ENCODE measurements at regions not wholly inside any gene's neighbourhood (a gene's known extent, or its start where the extent isn't known, plus 50 kb on each side); places are given as distances from the start of the nearest gene placed in this dataset.
A peak's percentile ranks its signal among the peaks of the same experiment; 100 is the strongest.
"Not testable (repeated sequence)": the region's sequence is repeated elsewhere in the genome, so short reads cannot be mapped to it uniquely, and the experiment has no call there.

GRCh38 chr6:9057937-9058336, 622.6 kb upstream of the SLC35B3 start:
- DNase-seq, result peak; percentile 23

GRCh38 chr6:9056556-9056955, 621.2 kb upstream of the SLC35B3 start:
- no peak for DNase-seq

GRCh38 chr6:9044426-9044825, 609.1 kb upstream of the SLC35B3 start:
- DNase-seq, result peak; percentile 38

GRCh38 chr6:9040718-9041117, 605.4 kb upstream of the SLC35B3 start:
- DNase-seq, result no peak

GRCh38 chr6:9039258-9039657, 603.9 kb upstream of the SLC35B3 start:
- peak; percentile 40 for DNase-seq

GRCh38 chr6:9028086-9028485, 592.7 kb upstream of the SLC35B3 start:
- DNase-seq, result no peak

GRCh38 chr6:9025796-9026394, 590.5 kb upstream of the SLC35B3 start:
- peak; percentile 26 for DNase-seq

GRCh38 chr6:9025228-9025627, 589.9 kb upstream of the SLC35B3 start:
- no peak for DNase-seq

GRCh38 chr6:9024246-9024645, 588.9 kb upstream of the SLC35B3 start:
- not testable (repeated sequence) for DNase-seq

GRCh38 chr6:9020001-9020400, 584.7 kb upstream of the SLC35B3 start:
- no peak for DNase-seq

- DNase-seq, result no peak
These were observed 574.6 kb upstream of the SLC35B3 start for GRCh38 chr6:9009931-9010330.

GRCh38 chr6:9007027-9007426, 571.7 kb upstream of the SLC35B3 start:
- DNase-seq, result no peak

- peak; percentile 13 for DNase-seq
These were observed 567.5 kb upstream of the SLC35B3 start for GRCh38 chr6:9002833-9003232.

- no peak for DNase-seq
These were observed 559.8 kb upstream of the SLC35B3 start for GRCh38 chr6:8995156-8995555.

GRCh38 chr6:8993111-8993510, 557.8 kb upstream of the SLC35B3 start:
- no peak for DNase-seq

GRCh38 chr6:8991844-8992243, 556.5 kb upstream of the SLC35B3 start:
- DNase-seq, result no peak

GRCh38 chr6:8990075-8990474, 554.7 kb upstream of the SLC35B3 start:
- DNase-seq, result no peak

- DNase-seq, result peak; percentile 94
These were observed 547.9 kb upstream of the SLC35B3 start for GRCh38 chr6:8983202-8983688.

GRCh38 chr6:8982668-8983067, 547.3 kb upstream of the SLC35B3 start:
- no peak for DNase-seq

GRCh38 chr6:8973395-8973794, 538.0 kb upstream of the SLC35B3 start:
- no peak for DNase-seq

GRCh38 chr6:8969747-8970146, 534.4 kb upstream of the SLC35B3 start:
- DNase-seq, result no peak

GRCh38 chr6:8958894-8959511, 523.7 kb upstream of the SLC35B3 start:
- peak; percentile 26 for DNase-seq

GRCh38 chr6:8953310-8953709, 518.0 kb upstream of the SLC35B3 start:
- peak; percentile 33 for DNase-seq

GRCh38 chr6:8948733-8949132, 513.4 kb upstream of the SLC35B3 start:
- DNase-seq, result peak; percentile 92

- peak; percentile 41 for DNase-seq
These were observed 512.6 kb upstream of the SLC35B3 start for GRCh38 chr6:8947900-8948299.

Data from NCI-H69 (cell line).